GM19468 (cell line): ENCODE measurements at regions not wholly inside any gene's neighbourhood (a gene's known extent, or its start where the extent isn't known, plus 50 kb on each side); places are given as distances from the start of the nearest gene placed in this dataset.

Experiments
- ATAC-seq: cut with Tn5 transposase; IDR thresholded peaks from one replicate; pipeline ENCODE4 v1.9.1; 2021; ENCODE audit warnings: mild to moderate bottlenecking, moderate library complexity, moderate number of reproducible peaks; ENCODE audit not compliant: unreplicated experiment; ENCODE audit errors: extremely low read depth

GRCh38 chr1:228984646-228985631 is 249.7 kb downstream of the RHOU start:
- ATAC-seq: no peak

GRCh38 chr1:228985661-228986060 is 250.4 kb downstream of the RHOU start:
- ATAC-seq: no peak

GRCh38 chr1:228986093-228986904 is 251.0 kb downstream of the RHOU start:
- ATAC-seq: no peak

- no peak for ATAC-seq
Observed at GRCh38 chr1:228987286-228987685, 252.0 kb downstream of the RHOU start.

GRCh38 chr1:228987736-228988506 is 252.6 kb downstream of the RHOU start:
- ATAC-seq: no peak

- ATAC-seq: no peak
Observed at GRCh38 chr1:228988664-228989063, 253.4 kb downstream of the RHOU start.

GRCh38 chr1:228989176-228989575 is 253.9 kb downstream of the RHOU start:
- no peak for ATAC-seq

GRCh38 chr1:228989676-228989991 is 254.4 kb downstream of the RHOU start:
- ATAC-seq: no peak

GRCh38 chr1:228989992-228990827 is 254.9 kb downstream of the RHOU start:
- ATAC-seq: no peak

- no peak for ATAC-seq
Observed at GRCh38 chr1:228990906-228991569, 255.8 kb downstream of the RHOU start.

- no peak for ATAC-seq
Observed at GRCh38 chr1:228992044-228992443, 256.8 kb downstream of the RHOU start.

GRCh38 chr1:228992907-228993535 is 257.7 kb downstream of the RHOU start:
- no peak for ATAC-seq

- no peak for ATAC-seq
Observed at GRCh38 chr1:228994676-228995594, 259.7 kb downstream of the RHOU start.

GRCh38 chr1:228996281-228996680 is 261.0 kb downstream of the RHOU start:
- ATAC-seq: no peak

GRCh38 chr1:228997721-228998144 is 262.5 kb downstream of the RHOU start:
- ATAC-seq: no peak

- no peak for ATAC-seq
Observed at GRCh38 chr1:228998179-228998578, 262.9 kb downstream of the RHOU start.

- ATAC-seq: no peak
Observed at GRCh38 chr1:228999446-229000170, 264.3 kb downstream of the RHOU start.
